GM19438 (cell line): ENCODE measurements at regions not wholly inside any gene's neighbourhood (a gene's known extent, or its start where the extent isn't known, plus 50 kb on each side); places are given as distances from the start of the nearest gene placed in this dataset.
"Not testable (repeated sequence)": the region's sequence is repeated elsewhere in the genome, so short reads cannot be mapped to it uniquely, and the experiment has no call there.

Source experiments
- ATAC-seq: cut with Tn5 transposase; IDR thresholded peaks from one replicate; pipeline ENCODE4 v1.9.1; 2021; ENCODE audit warnings: low read depth; ENCODE audit not compliant: unreplicated experiment

DNA sequence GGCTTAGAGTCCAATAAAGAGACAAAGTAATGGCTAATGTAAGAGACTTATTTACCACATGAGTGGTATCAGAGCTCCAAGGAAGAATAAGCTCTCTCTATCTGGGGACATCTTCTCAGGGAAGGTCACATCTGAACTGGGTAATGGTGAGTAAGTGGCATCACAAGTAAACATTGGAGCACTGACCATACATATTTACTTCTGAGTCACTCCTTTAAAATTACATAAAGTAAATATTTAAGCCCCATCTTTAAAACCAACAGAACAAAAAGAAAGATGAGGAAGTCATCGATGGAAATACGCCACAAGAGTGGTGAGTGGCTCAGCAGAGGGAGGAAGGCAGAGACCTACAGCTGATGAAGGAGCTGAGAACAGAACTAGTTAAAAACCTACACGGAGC is 159.9 kb downstream of the DUSP6 start:
- ATAC-seq, result no peak

DNA sequence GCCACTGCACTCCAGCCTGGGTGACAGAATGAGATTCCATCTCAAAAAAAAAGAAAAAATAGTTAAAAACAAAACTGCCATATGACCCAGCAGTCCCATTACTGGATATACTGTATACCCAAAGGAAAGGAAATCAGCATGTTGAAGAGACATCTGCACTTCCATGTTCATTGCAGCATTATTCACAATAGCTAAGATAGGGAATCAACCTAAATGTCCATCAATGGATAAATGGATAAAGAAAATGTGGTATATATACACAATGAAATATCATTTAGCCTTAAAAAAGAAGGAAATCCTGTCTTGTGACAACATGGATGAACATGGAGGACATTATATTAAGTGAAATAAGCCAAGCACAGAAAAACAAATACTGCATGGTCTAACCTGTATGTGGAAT is 160.7 kb downstream of the DUSP6 start:
- not testable (repeated sequence) for ATAC-seq

DNA sequence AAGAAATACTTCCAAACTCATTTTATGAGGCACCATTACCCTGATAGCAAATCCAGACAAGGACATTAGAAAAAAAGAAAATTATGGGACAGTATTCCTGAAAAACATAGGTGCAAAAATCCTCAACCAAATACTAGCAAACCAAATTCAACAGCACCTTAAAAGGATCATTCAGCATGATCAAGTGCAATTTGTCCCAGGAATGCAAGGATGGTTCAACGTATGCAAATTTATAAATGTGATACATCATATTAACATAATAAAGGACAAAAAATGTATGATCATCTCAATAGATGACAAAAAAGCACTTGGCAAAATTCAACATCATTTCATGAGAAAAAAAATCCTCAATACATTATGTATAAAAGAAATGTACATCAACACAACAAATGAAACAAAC is 162.9 kb downstream of the DUSP6 start:
- ATAC-seq, result no peak

DNA sequence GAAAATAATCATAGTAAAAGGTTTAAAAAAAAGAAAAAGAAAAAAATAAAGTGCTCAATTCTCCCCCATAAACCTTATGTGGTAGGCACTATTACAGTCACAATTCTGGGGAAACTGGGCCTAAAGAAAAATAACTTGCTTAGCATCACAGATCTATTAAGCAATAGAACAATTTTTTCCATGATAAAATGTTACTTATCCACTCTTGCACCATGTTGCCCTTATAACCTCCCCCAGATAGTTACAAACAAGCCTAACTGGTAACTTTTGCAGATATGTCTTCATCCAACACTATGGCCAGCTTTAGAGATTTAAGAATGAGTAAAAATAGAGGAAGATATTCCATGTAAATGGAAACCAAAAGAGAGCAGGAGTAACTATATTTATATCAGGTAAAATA is 164.8 kb downstream of the DUSP6 start:
- ATAC-seq, result no peak

DNA sequence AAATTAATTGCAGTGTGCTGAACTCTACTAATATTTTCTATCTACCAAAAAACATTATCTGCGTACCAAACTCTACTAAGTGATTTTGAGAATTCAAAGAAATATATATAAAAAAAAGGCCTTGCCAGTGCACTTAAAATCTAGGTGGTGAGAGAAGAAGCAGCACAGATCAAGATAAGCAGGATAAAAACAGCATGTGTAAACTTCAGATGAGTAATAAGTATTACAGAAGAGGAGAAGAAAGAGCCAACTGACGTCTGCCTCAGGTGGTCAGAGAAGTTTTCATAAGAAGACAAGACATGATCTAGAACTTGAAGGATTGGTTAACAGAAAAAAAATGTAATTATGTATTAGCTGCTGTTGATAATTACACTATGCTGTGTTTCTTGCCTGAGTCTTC is 166.4 kb downstream of the DUSP6 start:
- no peak for ATAC-seq

DNA sequence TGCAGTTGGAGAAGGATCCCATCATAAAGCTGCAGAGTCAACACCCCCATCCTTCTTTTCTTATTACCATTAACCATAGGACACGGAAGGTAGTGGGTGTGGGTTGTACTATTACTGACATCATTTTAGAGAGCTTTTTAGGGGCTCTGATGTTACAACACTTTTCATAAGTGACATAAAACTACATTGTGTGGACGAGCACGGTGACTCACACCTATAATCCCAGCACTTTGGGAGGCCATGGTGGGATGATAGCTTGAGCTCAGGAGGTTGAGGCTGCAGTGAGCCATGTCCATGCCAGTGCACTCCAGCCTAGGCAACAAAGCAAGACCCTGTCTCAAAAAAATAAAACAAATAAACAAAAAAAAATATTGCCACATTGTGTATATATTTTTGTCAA is 167.1 kb downstream of the DUSP6 start:
- no peak for ATAC-seq

DNA sequence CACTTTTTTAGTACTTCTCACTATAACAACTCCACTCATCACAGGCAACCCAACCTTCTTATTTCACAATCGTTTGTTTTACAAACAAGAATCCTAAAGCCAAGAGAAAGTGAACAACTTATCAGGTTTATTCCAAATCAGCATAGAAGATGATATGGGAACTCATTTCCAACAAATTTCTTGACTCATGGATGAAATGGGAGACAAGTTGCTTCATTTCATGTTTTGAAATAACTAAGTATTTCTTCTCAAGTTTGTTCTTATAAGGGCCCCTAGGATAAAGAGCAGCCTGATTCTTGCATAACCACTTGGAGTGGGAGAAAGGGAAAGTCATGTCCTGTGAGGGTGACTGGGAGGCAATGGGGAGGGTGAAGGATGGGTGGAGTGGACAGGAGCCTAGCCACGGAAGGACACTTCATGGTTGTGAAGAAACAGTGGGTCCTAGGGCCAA is 168.3 kb downstream of the DUSP6 start:
- no peak for ATAC-seq

DNA sequence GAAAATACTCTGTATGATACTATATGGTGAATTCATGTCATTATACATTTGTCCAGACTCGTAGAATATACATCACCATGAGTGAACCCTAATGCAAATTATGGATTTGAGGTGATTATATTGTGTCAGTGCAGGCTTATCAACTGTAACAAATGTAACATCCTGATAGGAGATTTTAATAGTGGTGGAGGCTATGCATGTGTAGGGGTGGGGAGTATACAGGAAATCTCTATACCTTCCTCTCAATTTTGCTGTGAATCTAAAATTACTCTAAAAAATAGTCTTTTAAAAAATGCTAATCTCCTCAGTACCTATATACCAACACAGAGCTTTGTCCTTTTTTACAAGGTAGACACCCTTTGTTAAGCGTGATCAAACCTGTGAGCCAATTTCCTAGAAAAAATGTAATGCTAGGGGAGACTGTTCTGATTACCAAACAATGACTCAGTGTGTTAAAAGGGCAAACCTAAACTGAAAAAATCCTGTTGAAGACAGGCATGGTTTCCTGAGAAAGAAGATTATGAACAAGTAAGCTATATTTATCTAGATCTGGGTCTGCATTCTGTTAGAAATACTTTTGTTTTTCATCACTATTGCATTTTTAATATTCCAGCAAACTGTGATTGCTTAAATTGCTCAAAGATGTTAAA is 170.9 kb downstream of the DUSP6 start:
- no peak for ATAC-seq

DNA sequence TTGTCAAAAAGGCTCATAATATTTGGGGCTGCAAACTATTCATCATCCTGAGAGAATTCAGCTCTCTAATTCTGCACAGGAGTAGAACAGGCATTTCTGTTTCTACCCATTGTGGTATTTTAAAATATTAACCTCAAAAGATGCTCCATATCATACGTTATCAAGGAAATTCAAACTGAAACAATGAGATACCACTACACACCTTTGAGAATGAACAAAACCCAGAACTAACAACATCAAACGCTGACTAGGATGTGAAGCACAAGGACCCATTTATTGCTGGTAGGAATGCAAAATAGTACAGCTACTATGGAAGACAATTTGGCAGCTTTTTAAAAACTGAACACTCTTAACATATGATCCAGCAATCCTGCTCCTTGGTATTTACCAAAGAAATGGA is 171.8 kb downstream of the DUSP6 start:
- ATAC-seq, result no peak

DNA sequence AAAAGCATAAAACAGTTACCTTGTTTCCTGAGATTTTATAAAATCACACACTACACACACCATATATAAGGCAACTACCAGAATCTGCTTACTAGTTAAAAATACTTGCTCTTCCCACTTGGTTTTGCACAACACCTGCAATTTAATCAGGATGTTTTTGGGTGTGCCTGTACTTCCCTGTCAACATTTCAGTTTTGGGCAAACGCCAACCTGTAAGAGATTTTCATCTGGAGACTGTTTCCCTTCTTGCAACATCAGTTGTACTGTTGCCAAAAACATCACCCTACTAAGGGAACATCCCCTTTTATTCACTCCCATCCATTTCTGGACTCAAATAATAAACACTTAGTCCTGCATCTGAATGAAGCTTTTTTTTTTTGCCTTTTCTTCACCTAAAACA is 172.3 kb downstream of the DUSP6 start:
- ATAC-seq, result no peak

DNA sequence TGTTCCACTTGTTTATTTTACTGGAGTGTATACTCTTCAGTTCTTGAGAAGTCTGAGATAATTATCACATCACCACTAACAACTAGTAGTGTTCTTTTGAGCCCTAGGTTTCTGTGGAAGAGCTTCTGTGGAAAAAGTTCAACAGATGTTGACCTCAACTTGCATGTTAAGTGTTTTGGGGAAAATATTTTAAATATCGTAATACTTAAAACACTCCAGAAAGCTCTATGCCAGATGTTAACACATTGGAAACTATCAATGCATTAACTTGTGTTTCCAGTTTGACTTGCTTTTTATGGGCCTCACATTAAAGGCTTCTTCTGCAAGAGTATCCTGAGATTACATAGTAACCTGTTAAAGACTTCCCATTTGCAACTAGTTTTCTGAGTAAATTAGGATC is 173.1 kb downstream of the DUSP6 start:
- no peak for ATAC-seq

DNA sequence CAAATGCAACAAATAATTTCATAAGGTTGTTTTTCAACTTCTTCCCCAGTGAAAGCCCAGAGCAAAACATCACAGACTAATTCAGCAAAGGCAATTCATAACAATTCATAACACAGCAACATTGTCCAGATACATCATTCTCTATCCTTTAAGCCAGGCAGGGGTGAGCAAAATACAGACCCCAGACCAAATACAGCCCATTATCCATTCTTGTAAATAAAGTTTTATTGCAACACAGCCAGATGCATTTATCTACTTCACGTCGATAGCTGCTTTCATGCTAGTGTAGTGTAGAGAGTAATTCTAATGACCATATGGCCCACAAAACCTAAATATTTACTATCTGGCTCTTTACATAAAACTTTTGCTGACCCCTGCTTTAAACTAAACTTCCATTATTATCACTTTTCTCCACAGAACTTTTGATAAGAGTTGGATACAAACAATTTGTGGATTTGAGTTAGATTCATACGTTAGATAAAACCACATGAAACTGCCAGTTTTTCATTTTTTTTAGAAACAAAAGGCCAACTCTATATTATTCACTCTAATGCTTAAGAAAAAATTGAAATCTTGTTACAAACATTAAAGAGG is 174.4 kb downstream of the DUSP6 start:
- ATAC-seq, result no peak

DNA sequence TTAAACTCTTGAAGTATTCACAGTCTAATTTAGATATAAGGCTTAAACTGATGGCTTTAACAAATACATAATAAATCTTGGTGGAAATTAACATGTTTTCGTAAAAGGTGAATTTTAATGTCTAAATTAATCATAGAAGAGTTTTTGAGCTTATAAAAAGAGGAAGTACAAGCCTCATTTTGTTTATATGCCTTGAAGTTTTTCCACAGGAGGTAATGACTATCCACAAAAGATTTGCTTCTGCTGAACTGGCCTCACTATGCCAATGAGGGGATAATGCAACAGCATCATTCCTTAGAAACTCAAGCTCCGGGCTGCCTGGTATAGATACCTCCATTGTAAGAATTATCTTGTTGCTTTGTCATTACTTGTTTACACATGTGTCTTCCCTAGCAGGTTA is 175.6 kb downstream of the DUSP6 start:
- no peak for ATAC-seq

DNA sequence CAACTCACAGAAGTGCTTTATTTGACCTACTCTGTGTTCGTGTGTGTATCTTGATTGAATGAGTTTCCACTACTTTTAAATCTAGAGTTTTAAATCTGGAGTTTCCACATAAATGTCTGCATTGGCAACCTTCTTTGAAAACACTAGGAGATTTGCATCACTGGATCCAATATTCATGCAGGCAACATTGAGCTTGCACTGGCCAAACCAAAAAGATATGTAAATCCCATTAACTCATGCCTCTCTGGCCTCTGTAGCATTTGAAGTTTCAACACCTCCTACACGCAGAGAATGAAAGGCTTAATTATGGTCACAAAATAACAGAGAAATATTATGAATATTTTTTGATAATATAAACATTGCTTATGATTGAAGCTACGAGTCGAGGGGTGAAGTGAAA is 178.6 kb downstream of the DUSP6 start:
- ATAC-seq, result no peak

DNA sequence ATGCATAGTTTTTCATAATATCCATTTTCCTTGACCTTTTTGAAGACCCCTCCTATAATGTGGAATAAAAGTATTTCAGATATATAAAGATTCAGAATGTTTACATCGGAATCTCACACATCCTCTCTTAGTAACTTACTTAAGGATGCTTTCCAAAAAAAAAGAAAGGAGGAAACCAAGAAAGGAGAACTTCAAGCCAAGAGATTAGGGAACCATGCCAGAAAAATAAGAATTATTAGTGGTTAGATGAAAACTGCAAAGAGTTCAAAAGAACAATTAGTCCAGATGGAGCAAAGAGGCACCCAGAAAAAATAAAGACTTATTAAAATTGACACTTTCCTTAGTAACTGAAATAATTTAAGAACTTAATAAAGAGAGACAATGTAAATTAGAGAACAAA is 179.2 kb downstream of the DUSP6 start:
- ATAC-seq, result no peak

DNA sequence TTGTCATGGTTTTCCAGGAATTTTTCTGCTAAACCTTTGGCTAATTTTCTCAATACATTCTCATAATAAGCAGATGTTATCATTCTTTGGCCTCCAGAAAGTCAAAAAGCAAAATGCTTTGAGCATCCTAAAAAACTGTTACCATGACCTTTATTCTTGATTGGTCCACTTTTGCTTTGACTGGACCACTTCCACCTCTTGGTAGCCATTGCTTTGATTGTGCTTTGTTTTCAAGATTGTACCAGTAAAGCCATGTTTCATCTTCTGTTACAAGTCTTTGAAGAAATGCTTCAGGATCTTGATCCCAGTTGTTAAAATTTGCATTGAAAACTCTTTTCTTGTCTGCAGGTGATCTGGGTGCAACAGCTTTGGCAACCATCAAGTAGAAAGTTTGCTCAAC is 180.1 kb downstream of the DUSP6 start:
- ATAC-seq, result no peak

DNA sequence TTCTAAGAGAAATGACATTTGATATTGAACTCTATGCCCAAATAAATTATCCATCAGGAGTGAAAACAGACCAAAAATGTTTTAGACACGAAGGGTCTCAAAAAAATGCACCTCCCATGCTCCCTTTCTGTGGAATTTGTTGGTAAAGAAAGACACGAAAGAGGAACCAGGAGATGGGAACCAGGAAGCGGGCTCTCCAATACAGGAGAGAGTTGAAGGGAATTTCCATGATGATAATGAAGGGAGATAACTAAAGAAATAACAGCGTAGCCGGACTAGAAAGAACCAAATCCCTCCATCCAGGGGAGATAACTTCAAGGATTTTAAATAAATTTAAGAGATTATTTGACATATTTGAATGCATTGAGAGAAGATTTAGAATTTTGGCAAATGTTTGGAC is 183.0 kb downstream of the DUSP6 start:
- ATAC-seq, result no peak

DNA sequence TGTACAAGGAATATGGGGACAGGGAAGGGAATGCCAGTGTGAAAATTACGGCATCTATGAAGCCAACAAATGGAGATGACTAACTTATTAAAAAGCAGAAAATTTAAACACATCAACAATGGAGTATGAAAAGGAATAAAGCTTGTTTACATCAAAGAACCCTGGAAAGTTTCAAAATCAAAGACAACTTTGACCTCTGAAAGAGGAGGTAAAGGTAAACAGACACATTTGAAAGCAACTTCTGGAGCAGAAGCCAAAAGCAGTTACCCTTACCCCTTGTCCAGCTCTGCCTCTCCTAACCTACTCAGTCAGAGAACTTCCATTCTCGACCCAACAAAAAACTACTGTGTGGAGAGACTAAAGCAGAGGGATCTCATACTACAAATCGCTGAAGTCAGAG is 184.3 kb downstream of the DUSP6 start:
- no peak for ATAC-seq

DNA sequence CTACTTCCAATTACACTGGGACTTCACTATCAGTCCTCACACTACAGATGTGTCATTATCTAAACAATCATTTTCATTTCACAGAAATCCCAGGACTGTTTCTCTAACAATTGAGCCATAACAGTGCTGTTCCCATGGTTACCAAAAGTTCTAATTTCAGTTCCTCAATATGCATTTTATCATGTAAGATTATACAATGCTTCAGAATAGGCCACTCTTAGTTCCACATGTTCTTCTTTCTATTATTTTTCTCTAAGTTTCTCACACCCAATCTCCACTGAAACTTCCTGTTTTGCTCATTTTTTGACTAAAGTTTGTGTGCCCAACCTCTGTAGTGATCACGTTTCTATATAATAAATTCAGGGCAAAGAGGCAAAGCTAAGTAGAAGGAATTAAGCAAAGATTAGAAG is 185.8 kb downstream of the DUSP6 start:
- peak; percentile 99 for ATAC-seq

DNA sequence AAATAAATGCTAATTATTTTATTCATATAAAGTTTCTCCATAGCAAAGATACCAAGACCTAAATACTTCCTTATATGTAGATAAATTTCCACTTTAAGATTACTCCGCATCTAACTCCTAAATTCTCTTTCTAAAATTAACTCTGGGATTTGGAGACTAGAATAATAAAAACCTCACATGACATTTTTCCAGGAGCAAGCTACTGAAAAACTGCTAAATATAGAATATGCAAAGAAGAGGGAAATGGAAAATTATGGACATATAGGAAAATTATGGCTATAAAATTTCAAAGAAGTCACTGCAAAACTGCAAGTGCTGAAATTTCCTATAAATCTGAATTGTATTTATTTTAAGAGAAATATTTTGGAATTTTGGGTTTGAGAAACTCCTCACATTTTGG is 186.2 kb downstream of the DUSP6 start:
- no peak for ATAC-seq

DNA sequence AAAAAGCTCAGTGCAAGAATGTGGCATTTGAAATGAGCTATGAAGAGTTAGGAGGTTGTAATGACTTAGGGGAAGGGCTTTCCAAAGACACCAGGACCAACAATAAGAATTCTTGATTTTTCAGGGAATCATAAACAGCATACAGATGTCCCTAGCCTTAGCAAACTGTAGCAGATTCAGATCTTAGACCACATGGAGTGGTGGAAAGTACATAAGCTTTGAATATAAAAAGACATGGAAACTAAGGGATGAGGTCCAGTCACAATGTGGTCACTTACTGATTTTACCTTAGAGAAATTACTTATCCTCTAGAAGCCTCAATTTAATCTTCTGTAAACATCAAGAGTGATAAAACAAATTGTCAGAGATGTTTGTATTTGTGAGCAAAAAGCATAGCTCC is 186.6 kb downstream of the DUSP6 start:
- ATAC-seq, result no peak

DNA sequence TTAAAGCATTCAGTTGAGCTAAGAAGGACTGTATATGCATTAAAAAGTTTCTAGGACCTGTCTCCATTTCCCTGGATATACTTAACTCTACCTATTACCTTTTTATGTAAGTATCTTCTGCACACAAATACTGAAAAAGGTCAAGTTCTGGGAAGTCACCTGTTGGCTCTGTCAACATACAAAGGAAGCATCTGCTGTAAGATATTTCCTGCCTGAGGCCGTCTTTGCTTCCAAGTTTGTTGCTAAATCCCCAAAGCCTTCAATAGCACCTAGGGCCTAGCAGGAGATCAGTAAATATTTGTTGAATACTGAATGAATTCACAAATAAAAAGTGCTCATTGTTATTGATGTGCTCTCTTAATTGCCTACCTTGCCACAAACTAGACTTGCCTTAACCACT is 188.4 kb downstream of the DUSP6 start:
- ATAC-seq, result no peak
